Neural progenitor cell (in vitro differentiated cells): ENCODE measurements at regions not wholly inside any gene's neighbourhood (a gene's known extent, or its start where the extent isn't known, plus 50 kb on each side); places are given as distances from the start of the nearest gene placed in this dataset.

Source experiments
- DNase-seq: peaks from one replicate; pipeline ENCODE4 v3.0.0-alpha.2; 2016; ENCODE audit warnings: low spot score
- H2AFZ ChIP-seq: fragments of 200-600 bp; sonication (generic); replicated peaks from 2 replicates; pipeline ENCODE4 v1.6.1; 2016; ENCODE audit warnings: antibody characterized with exemption
- H3F3A ChIP-seq: fragments of 200-600 bp; sonication (generic); 2 replicates; pipeline ENCODE4 v1.6.1; 2016; ENCODE audit warnings: antibody characterized with exemption, low read depth
- H3K27ac ChIP-seq: fragments of 200-600 bp; sonication (generic); 2 replicates; pipeline ENCODE4 v1.5.1; 2016; ENCODE audit warnings: mild to moderate bottlenecking
- H3K27me3 ChIP-seq: fragments of 200-600 bp; sonication (generic); 2 replicates; pipeline ENCODE4 v1.6.1; 2016; ENCODE audit warnings: mild to moderate bottlenecking, moderate library complexity
- H3K36me3 ChIP-seq: fragments of 200-600 bp; sonication (generic); 2 replicates; pipeline ENCODE4 v1.5.1; 2016
- H3K4me1 ChIP-seq: fragments of 200-600 bp; sonication (generic); 2 replicates; pipeline ENCODE4 v1.6.1; 2016; ENCODE audit warnings: mixed run types
- H3K4me2 ChIP-seq: fragments of 200-600 bp; sonication (generic); 2 replicates; pipeline ENCODE4 v1.6.1; 2016
- H3K4me3 ChIP-seq: fragments of 200-600 bp; sonication (generic); 2 replicates; pipeline ENCODE4 v1.5.1; 2016
- H3K79me2 ChIP-seq: fragments of 200-600 bp; sonication (generic); 2 replicates; pipeline ENCODE4 v1.6.1; 2016; ENCODE audit warnings: low read depth
- H3K9ac ChIP-seq: fragments of 200-600 bp; sonication (generic); 2 replicates; pipeline ENCODE4 v1.6.1; 2016
- H3K9me3 ChIP-seq: fragments of 200-600 bp; sonication (generic); 2 replicates; pipeline ENCODE4 v1.5.1; 2016; ENCODE audit warnings: low read depth
- H4K20me1 ChIP-seq: fragments of 200-600 bp; sonication (generic); 2 replicates; pipeline ENCODE4 v1.6.1; 2016; ENCODE audit warnings: low read depth
- H3K27ac Mint-ChIP-seq: 3 replicates; pipeline ENCODE4 v1.8.0; 2021; ENCODE audit warnings: mixed read lengths
- H3K27me3 Mint-ChIP-seq: 2 replicates; pipeline ENCODE4 v1.8.0; 2022; ENCODE audit warnings: low read depth, mild to moderate bottlenecking, inconsistent platforms, moderate library complexity, mixed read lengths; ENCODE audit not compliant: insufficient read depth
- H3K36me3 Mint-ChIP-seq: 3 replicates; pipeline ENCODE4 v1.8.0; 2021; ENCODE audit warnings: mixed read lengths
- H3K4me1 Mint-ChIP-seq: 3 replicates; pipeline ENCODE4 v1.8.0; 2021; ENCODE audit warnings: mixed read lengths
- H3K4me3 Mint-ChIP-seq: 3 replicates; pipeline ENCODE4 v1.8.0; 2021; ENCODE audit warnings: mild to moderate bottlenecking, moderate library complexity, mixed read lengths
- H3K9me3 Mint-ChIP-seq: 3 replicates; pipeline ENCODE4 v1.8.0; 2020; ENCODE audit warnings: mixed read lengths
- CTCF ChIP-seq: fragments of 200-600 bp; sonication (generic); IDR thresholded peaks from 2 replicates; pipeline ENCODE4 v1.5.1; 2017; ENCODE audit warnings: antibody characterized with exemption, mild to moderate bottlenecking
- EZH2 ChIP-seq: fragments of 200-600 bp; sonication (generic); IDR thresholded peaks from 2 replicates; pipeline ENCODE4 v1.6.1; 2017; ENCODE audit warnings: antibody characterized with exemption, mild to moderate bottlenecking, moderate library complexity
- EZH2phosphoT487 ChIP-seq: fragments of 200-600 bp; sonication (generic); IDR thresholded peaks from 2 replicates; pipeline ENCODE4 v1.6.1; 2017; ENCODE audit warnings: antibody characterized with exemption

DNA sequence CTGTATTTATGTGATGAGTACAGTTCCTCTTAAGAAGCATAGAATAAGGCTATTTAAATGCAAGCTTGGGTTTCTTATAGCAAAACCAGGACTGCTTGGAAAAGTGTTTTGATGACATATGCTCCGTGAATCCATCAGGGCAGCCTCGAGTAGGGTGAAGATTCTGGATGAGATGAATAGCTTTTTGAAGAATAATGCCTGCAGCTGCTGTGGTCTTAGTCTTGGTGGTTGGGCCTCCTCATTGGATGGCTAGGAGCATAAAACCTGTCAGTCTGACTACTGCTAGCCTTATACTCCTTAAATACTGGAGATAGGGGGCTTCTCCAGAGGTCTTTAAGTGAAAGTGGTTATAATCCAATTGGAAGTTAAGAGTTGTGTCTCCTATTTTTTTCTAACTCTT lies 704.3 kb downstream of the FGF9 start:
- Mint-ChIP-seq H3K36me3 (peaks cover 4% of the 10 kb centered on the region), H3K27ac (no peak overlapping the region), H3K4me3 (no peak overlapping the region), H3K27me3 (no peaks in the 10 kb centered on the region), H3K4me1 (no peaks in the 10 kb centered on the region), H3K9me3 (peaks cover 38% of the 10 kb centered on the region)
- no peak overlapping the region for H3K27ac ChIP-seq
- peaks cover 21% of the 10 kb centered on the region for H3K9me3 ChIP-seq
- no peaks in the 10 kb centered on the region for H3K4me1 ChIP-seq
- H3K4me3 ChIP-seq: no peak overlapping the region
- H3K27me3 ChIP-seq: no peaks in the 10 kb centered on the region
- H4K20me1 ChIP-seq: no peaks in the 10 kb centered on the region
- H2AFZ ChIP-seq: no peak overlapping the region
- no peak overlapping the region for H3K4me2 ChIP-seq
- H3K36me3 ChIP-seq: no peaks in the 10 kb centered on the region
- H3K79me2 ChIP-seq: no peaks in the 10 kb centered on the region
- DNase-seq: no peak
- no peak overlapping the region for H3K9ac ChIP-seq
- H3F3A ChIP-seq: no peaks in the 10 kb centered on the region
- TF ChIP-seq EZH2phosphoT487 (no peak), CTCF (no peak), EZH2 (no peak)

DNA sequence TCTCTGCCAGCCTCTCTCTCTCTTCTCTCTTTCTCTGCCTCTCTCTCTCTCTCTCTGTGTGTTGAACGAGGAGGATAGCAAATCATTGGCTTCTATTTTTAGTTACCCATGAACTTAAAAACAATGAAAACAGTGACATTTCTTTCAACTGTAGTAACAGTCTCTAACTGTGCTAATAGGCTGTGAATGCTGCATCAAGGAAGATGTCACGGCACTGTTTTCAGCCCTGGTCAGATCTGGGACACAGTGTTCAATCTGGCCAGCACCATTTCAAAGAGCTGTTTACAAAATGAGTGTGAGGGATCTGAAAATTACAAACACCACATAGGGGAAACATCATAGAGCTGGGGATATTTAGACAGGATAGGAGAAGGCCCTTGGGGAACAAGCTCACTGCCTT lies 717.0 kb downstream of the FGF9 start:
- TF ChIP-seq CTCF: no peak
- TF ChIP-seq EZH2: no peak
- TF ChIP-seq EZH2phosphoT487: no peak

DNA sequence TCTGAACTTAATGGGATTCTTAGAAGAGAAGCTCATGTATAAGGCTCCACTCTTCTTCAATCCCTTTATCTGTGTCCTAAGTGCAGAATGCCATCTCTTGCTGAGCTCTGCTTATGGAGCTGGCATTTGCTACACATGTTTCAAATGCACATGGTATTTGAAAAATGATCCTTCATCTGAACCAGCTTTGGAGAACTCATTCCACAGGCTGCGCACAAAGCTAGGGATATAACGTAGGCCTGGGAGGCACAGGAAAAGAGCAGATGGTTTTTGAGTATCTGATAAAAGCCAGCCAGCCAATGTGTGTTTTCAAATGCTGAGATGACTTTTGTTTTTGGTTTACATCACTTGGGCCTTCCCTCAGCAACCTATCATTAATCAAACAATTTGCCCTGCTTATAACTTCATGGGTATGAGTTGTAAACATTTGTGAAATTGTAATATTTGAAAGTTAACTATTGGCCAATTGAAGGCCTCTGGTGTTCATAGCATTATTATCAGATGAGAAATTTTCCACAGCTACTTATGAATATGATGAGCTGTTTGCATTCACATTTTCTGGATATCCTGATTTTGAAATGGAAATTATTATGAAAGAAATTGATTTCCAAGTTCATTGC lies 729.0 kb downstream of the FGF9 start:
- Histone ChIP-seq H4K20me1 (no peaks in the 10 kb centered on the region), H3K4me2 (no peak overlapping the region), H3K9ac (no peak overlapping the region), H3K4me1 (peaks cover 24% of the 10 kb centered on the region), H2AFZ (no peak overlapping the region), H3K4me3 (no peak overlapping the region), H3K9me3 (no peaks in the 10 kb centered on the region), H3K27ac (no peak overlapping the region), H3K27me3 (no peaks in the 10 kb centered on the region), H3K79me2 (no peaks in the 10 kb centered on the region), H3K36me3 (no peaks in the 10 kb centered on the region), H3F3A (peaks cover 8% of the 10 kb centered on the region)
- peaks cover 6% of the 10 kb centered on the region for H3K9me3 Mint-ChIP-seq
- peaks cover 3% of the 10 kb centered on the region for H3K27me3 Mint-ChIP-seq
- no peak overlapping the region for H3K4me3 Mint-ChIP-seq
- H3K4me1 Mint-ChIP-seq: peaks cover 17% of the 10 kb centered on the region
- TF ChIP-seq EZH2phosphoT487: no peak
- no peak for TF ChIP-seq EZH2
- no peak for TF ChIP-seq CTCF
- H3K36me3 Mint-ChIP-seq: no peaks in the 10 kb centered on the region
- H3K27ac Mint-ChIP-seq: no peak overlapping the region
- DNase-seq: no peak

More for the DNA sequence above, 717.0 kb downstream of the FGF9 start:
- H3K36me3 Mint-ChIP-seq: no peaks in the 10 kb centered on the region
- peaks cover 3% of the 10 kb centered on the region for H3K4me1 Mint-ChIP-seq
- Histone ChIP-seq H3K9me3 (no peaks in the 10 kb centered on the region), H3K4me3 (no peak overlapping the region), H3K4me2 (no peak overlapping the region), H3K4me1 (no peaks in the 10 kb centered on the region), H2AFZ (no peak overlapping the region), H3K27me3 (no peaks in the 10 kb centered on the region), H3K79me2 (no peaks in the 10 kb centered on the region), H3K36me3 (no peaks in the 10 kb centered on the region), H4K20me1 (no peaks in the 10 kb centered on the region), H3K27ac (no peak overlapping the region), H3F3A (no peaks in the 10 kb centered on the region), H3K9ac (no peak overlapping the region)
- no peak overlapping the region for H3K4me3 Mint-ChIP-seq
- H3K9me3 Mint-ChIP-seq: no peaks in the 10 kb centered on the region
- no peak for DNase-seq
- no peak overlapping the region for H3K27ac Mint-ChIP-seq
- peaks cover 2% of the 10 kb centered on the region for H3K27me3 Mint-ChIP-seq
